Thoracic aorta (tissue), 2 donors: ENCODE measurements at regions not wholly inside any gene's neighbourhood (a gene's known extent, or its start where the extent isn't known, plus 50 kb on each side); places are given as distances from the start of the nearest gene placed in this dataset.

Experiments
- ATAC-seq: fragments of 150-250 bp; one replicate; pipeline ENCODE4 v1.8.0; 2017; ENCODE audit warnings: low read depth; ENCODE audit not compliant: insufficient number of reproducible peaks, low FRiP score
- DNase-seq: peaks from one replicate; pipeline ENCODE4 v3.0.0-alpha.2; 2020; ENCODE audit warnings: low spot score
- H3K27ac ChIP-seq, 2 donors: fragments of 200-600 bp; sonication (generic); 1 replicate in 1 of 2; 2 replicates in 1 of 2; pipeline ENCODE4 v1.5.1; 2016; ENCODE audit warnings: mild to moderate bottlenecking in 2 of 2, moderate library complexity in 2 of 2
- H3K27me3 ChIP-seq: fragments of 200-600 bp; sonication (generic); replicated peaks from 2 replicates; pipeline ENCODE4 v1.6.0; 2016; ENCODE audit warnings: mild to moderate bottlenecking; ENCODE audit not compliant: insufficient read depth
- H3K36me3 ChIP-seq: fragments of 200-600 bp; sonication (generic); one replicate; pipeline ENCODE4 v1.5.1; 2016
- H3K4me1 ChIP-seq, 2 donors: fragments of 200-600 bp; sonication (generic); 1 replicate in 1 of 2; 2 replicates in 1 of 2; pipeline versions ENCODE4 v1.5.1 to v1.6.0; 2016; ENCODE audit warnings: low read depth in 2 of 2, mild to moderate bottlenecking in 1 of 2; ENCODE audit not compliant: control insufficient read depth in 1 of 2
- H3K4me3 ChIP-seq: fragments of 200-600 bp; sonication (generic); 2 replicates; pipeline ENCODE4 v1.5.1; 2016; ENCODE audit warnings: mild to moderate bottlenecking
- H3K9me3 ChIP-seq: fragments of 200-600 bp; sonication (generic); 2 replicates; pipeline ENCODE4 v1.5.1; 2016
- CTCF ChIP-seq: fragments of 200-600 bp; sonication (generic); IDR thresholded peaks from one replicate; pipeline ENCODE4 v1.5.1; 2019; ENCODE audit warnings: antibody characterized with exemption

DNA sequence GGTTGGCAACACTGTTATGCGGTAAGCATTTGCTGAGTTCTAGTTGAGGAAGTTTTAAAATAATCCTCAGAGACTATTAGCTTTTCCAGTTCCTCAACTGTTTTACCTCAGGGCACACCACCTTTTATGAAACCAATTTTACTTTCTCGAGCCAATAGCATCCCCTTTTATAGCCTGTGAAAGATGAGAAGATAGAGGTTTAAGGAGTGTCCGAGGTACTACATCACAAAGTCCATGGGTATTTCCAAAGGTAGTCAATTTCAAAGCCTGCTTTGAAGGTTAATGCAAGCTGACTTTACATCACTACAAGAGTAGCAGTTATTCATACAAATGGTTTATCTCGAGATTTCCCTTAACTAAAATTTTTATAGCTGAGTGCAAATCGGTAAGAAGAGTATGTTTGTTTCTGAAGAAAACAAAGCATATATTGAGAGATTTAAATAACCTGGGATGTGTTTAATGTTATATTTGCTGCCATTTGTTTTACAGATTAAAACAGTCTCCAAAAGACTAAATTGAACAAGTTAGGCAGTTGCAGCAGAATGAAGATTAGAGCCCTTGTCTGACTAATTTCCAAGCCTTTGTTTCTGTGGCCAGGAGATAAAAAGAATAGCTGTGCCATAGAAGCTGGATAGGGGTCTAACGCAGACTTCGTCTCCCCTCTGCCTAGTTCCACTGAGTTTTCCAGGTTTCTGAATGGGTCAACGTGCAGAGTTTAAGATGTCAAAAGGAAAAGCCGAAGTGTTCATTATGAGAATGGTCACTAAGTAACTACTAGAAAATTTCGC lies 74.7 kb upstream of the TRPC4 start:
- no peaks in the 10 kb centered on the region for H3K27me3 ChIP-seq
- no peak overlapping the region for H3K27ac ChIP-seq
- no peaks in the 10 kb centered on the region for H3K9me3 ChIP-seq
- DNase-seq, result no peak
- no peak for TF ChIP-seq CTCF
- no peak overlapping the region for H3K4me3 ChIP-seq
- H3K36me3 ChIP-seq, result no peaks in the 10 kb centered on the region
- no peaks in the 10 kb centered on the region for H3K4me1 ChIP-seq
- no peak for ATAC-seq

GRCh38 chr13:37942929-37943328 lies 73.4 kb upstream of the TRPC4 start:
- Histone ChIP-seq H3K4me1 (no peaks in the 10 kb centered on the region), H3K27ac (no peak overlapping the region), H3K9me3 (no peaks in the 10 kb centered on the region), H3K36me3 (no peaks in the 10 kb centered on the region), H3K4me3 (no peak overlapping the region), H3K27me3 (no peaks in the 10 kb centered on the region)
- no peak for DNase-seq
- ATAC-seq, result no peak
- no peak for TF ChIP-seq CTCF

DNA sequence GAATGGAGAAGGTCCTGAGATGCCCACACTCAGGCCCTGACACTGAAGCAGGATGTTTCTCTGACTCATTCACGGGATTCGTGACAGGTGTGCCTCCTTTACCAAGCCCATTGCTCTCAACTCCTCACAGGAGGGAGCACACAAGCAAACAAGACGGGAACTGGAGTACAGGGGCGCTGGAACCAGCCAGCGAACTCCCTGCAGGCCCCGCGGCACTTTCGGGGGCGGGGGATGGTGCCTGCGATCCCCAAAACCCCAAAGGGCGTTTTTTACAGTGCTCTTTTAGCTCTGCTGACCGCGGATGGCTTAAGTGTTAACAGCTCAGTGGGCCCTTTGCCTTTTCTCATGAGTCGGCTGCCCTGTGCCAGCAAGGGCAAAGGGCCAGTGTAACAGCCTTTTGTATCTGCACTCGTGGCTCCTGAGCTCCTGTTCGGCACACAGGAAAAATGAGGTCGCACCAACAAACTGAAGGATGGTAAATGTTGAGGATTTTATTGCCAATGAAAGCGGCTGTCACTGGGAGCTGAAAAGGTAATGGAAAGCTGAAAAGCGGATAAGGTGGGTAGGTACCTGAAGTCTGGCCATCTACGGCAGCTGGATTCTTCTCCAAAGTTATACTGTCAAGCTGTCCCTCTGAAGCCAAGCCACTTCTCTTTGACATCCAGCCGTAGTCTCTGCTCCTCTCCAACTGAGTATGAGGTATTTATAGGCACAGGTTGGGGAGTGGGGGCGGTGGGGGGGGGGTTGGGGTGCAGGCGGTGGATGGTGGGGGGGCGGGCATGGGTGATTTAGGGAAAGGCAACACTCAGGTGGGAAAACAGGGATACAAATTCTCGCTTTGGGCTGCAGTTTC lies 65.0 kb upstream of the TRPC4 start:
- TF ChIP-seq CTCF, result no peak
- ATAC-seq, result no peak

GRCh38 chr13:37929308-37929707 lies 59.7 kb upstream of the TRPC4 start:
- ATAC-seq (no peak), DNase-seq (no peak)
- no peaks in the 10 kb centered on the region for H3K9me3 ChIP-seq
- no peaks in the 10 kb centered on the region for H3K36me3 ChIP-seq
- H3K27me3 ChIP-seq, result no peaks in the 10 kb centered on the region
- H3K4me3 ChIP-seq, result no peak overlapping the region
- no peak for TF ChIP-seq CTCF
- no peaks in the 10 kb centered on the region for H3K4me1 ChIP-seq
- no peak overlapping the region for H3K27ac ChIP-seq

More for the DNA sequence above, 65.0 kb upstream of the TRPC4 start:
- H3K4me1 ChIP-seq, result no peaks in the 10 kb centered on the region
- no peak overlapping the region for H3K4me3 ChIP-seq
- no peaks in the 10 kb centered on the region for H3K27me3 ChIP-seq
- DNase-seq, result no peak
- H3K27ac ChIP-seq, result no peak overlapping the region
- no peaks in the 10 kb centered on the region for H3K36me3 ChIP-seq
- no peaks in the 10 kb centered on the region for H3K9me3 ChIP-seq

DNA sequence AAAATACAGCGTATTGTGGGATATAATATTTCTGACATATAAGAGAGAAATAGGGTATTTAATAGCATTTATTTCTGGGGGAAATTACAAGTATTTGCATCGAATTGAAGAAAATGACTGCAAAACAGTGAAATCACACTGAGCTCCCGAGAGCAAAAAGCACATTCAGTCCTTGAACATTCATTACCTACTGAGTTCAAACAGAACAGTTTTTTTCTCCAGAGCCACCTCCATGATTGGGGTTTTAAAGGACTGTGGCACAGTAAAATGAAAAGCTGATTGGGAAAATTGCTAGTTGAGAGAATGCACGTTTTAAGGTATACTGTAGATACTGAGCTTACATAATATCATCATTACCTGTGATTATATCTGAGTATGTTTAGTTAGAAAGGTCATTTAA lies 58.0 kb upstream of the TRPC4 start:
- H3K4me3 ChIP-seq, result no peak overlapping the region
- TF ChIP-seq CTCF, result no peak

More for the DNA sequence above, 58.0 kb upstream of the TRPC4 start:
- no peaks in the 10 kb centered on the region for H3K36me3 ChIP-seq
- H3K9me3 ChIP-seq, result no peaks in the 10 kb centered on the region
- no peak overlapping the region for H3K27ac ChIP-seq
- H3K27me3 ChIP-seq, result no peaks in the 10 kb centered on the region
- ATAC-seq, result no peak
- no peaks in the 10 kb centered on the region for H3K4me1 ChIP-seq
- no peak for DNase-seq
